PC-3 (cell line): ENCODE measurements at regions not wholly inside any gene's neighbourhood (a gene's known extent, or its start where the extent isn't known, plus 50 kb on each side); places are given as distances from the start of the nearest gene placed in this dataset.
"Not testable (repeated sequence)": the region's sequence is repeated elsewhere in the genome, so short reads cannot be mapped to it uniquely, and the experiment has no call there.

Experiments used
- CTCF ChIP-seq: fragments of 300-600 bp; sonication (generic); conservative IDR thresholded peaks from 2 replicates; pipeline ENCODE4 v1.5.1; 2017; ENCODE audit warnings: antibody characterized with exemption, low read depth, mild to moderate bottlenecking, low read length
- EZH2 ChIP-seq: fragments of 300-600 bp; sonication (generic); IDR thresholded peaks from one replicate; pipeline ENCODE4 v1.6.1; 2017; ENCODE audit warnings: antibody characterized with exemption, mild to moderate bottlenecking, low read length; ENCODE audit not compliant: unreplicated experiment

GRCh38 chr9:27839767-27840166, 266.5 kb upstream of the C9orf72 start:
- TF ChIP-seq CTCF, EZH2: not testable (repeated sequence)
